ENCODE measurements at regions not wholly inside any gene's neighbourhood (a gene's known extent, or its start where the extent isn't known, plus 50 kb on each side); places are given as distances from the start of the nearest gene placed in this dataset.

GRCh38 chr3:159453945-159454344 is 534.7 kb upstream of the IL12A start:
- TF ChIP-seq, protein P1, sequence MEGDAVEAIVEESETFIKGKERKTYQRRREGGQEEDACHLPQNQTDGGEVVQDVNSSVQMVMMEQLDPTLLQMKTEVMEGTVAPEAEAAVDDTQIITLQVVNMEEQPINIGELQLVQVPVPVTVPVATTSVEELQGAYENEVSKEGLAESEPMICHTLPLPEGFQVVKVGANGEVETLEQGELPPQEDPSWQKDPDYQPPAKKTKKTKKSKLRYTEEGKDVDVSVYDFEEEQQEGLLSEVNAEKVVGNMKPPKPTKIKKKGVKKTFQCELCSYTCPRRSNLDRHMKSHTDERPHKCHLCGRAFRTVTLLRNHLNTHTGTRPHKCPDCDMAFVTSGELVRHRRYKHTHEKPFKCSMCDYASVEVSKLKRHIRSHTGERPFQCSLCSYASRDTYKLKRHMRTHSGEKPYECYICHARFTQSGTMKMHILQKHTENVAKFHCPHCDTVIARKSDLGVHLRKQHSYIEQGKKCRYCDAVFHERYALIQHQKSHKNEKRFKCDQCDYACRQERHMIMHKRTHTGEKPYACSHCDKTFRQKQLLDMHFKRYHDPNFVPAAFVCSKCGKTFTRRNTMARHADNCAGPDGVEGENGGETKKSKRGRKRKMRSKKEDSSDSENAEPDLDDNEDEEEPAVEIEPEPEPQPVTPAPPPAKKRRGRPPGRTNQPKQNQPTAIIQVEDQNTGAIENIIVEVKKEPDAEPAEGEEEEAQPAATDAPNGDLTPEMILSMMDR (IDR thresholded peaks at IDR 0.05 in 8 of 11, conservative IDR thresholded peaks at IDR 0.05 in 3 of 11) = no peak
- TF ChIP-seq POLR2A (IDR thresholded peaks at IDR 0.05) = no peak

Measured in spleen (tissue), 7 donors.